Small intestine (tissue), 7 donors: ENCODE measurements at regions not wholly inside any gene's neighbourhood (a gene's known extent, or its start where the extent isn't known, plus 50 kb on each side); places are given as distances from the start of the nearest gene placed in this dataset.

Experiments
- DNase-seq, 2 donors: peaks; one replicate each; pipeline versions ENCODE4 v3.0.0 to v3.0.0-alpha.2; 2013
- FAIRE-seq: peaks from 2 replicates; lab custom pipeline; 2012; peaks lifted over from hg19 to GRCh38; lab: Jason Lieb, UNC
- H3K27ac ChIP-seq, 3 donors: one replicate each; pipeline ENCODE4 v1.5.1; 2013; ENCODE audit warnings: low read length in 2 of 3, mild to moderate bottlenecking in 2 of 3, control low read depth in 1 of 3, inconsistent platforms in 1 of 3, low read depth in 1 of 3, moderate library complexity in 1 of 3
- H3K27me3 ChIP-seq, 3 donors: one replicate each; pipeline ENCODE4 v1.6.1; 2013; ENCODE audit warnings: low read length in 3 of 3, inconsistent platforms in 1 of 3; ENCODE audit not compliant: control insufficient read depth in 3 of 3, insufficient read depth in 3 of 3
- H3K36me3 ChIP-seq, 3 donors: one replicate each; pipeline ENCODE4 v1.6.1; 2013; ENCODE audit warnings: low read length in 3 of 3, inconsistent platforms in 1 of 3, low read depth in 1 of 3, mild to moderate bottlenecking in 1 of 3, moderate library complexity in 1 of 3; ENCODE audit not compliant: control insufficient read depth in 3 of 3, insufficient read depth in 2 of 3
- H3K4me1 ChIP-seq, 3 donors: one replicate each; pipeline ENCODE4 v1.6.1; 2013; ENCODE audit warnings: low read length in 2 of 3, inconsistent platforms in 1 of 3, low read depth in 1 of 3, mild to moderate bottlenecking in 1 of 3, moderate library complexity in 1 of 3; ENCODE audit not compliant: control insufficient read depth in 3 of 3, insufficient read depth in 2 of 3
- H3K4me3 ChIP-seq, 3 donors: one replicate each; pipeline ENCODE4 v1.5.1; 2013; ENCODE audit warnings: low read length in 3 of 3, control low read depth in 1 of 3, inconsistent platforms in 1 of 3, low read depth in 1 of 3, mild to moderate bottlenecking in 1 of 3, moderate library complexity in 1 of 3
- H3K9me3 ChIP-seq, 2 donors: one replicate each; pipeline ENCODE4 v1.6.1; 2013; ENCODE audit warnings: low read depth in 1 of 2, low read length in 1 of 2; ENCODE audit not compliant: control insufficient read depth in 2 of 2, insufficient read depth in 1 of 2
- WGBS, 3 donors: extraction: QIAGEN DNeasy Blood & Tissue Kit; methylation state at CpG; one replicate each; pipeline ENCODE4 v1.1.7; 2013; 5-methylcytosine and 5-hydroxymethylcytosine counted together
- donor health status: healthy with polysubstance abuse.
- donor health status: control.
- donor health status: control.
- donor health status: Bipolar disorder and iron deficiency.
- donor health status: healthy.

DNA sequence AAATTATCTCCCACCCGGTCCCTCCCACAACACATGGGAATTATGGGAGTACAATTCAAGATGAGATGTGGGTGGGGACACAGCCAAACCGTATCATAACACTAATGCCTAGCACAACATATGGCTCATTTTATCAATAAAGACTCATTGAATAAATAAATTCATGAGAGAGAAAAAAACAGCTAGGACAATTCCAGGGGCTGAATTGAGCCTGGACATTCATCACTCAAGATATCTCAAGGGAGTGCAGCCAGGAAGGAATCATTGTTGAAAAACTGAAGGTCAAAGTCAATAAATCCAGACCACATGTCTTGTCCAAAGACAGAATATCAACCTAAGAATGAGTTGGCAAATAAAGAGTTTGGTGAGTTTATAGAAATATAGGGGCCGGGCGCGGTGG is 644.1 kb downstream of the PLPP3 start:
- DNase-seq = no peak
- Histone ChIP-seq H3K4me1 (no peaks in the 10 kb centered on the region), H3K27ac (no peak overlapping the region), H3K9me3 (peaks cover 0 to 4% of the 10 kb centered on the region in 2 donors), H3K4me3 (no peak overlapping the region), H3K36me3 (no peaks in the 10 kb centered on the region), H3K27me3 (no peaks in the 10 kb centered on the region)
- FAIRE-seq = no peak
- 44 to 73% (median 52%) methylated on average over 2 to 3 of the region's 5 CpGs for WGBS, 3 donors

DNA sequence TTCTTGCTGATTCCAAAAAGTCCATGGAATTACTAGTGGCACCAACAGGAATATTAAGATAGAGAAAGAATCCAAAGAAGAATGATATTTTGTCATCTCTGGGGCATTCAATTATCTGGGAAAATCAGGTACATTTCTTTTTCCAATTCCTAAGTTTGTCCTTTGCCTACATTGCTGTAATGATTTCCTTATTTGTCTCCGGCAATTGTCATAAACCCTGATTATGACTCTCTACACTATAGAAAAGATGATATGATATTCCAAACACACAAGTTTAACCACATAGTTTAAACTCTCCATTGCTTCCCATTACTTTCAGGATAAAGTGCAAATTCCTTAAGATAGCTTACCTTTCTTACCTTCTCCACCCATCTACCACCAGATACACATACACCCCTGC is 647.0 kb downstream of the PLPP3 start:
- Histone ChIP-seq H3K4me3 (no peak overlapping the region), H3K36me3 (no peaks in the 10 kb centered on the region), H3K27ac (no peak overlapping the region), H3K4me1 (no peaks in the 10 kb centered on the region), H3K9me3 (peaks cover 0 to 4% of the 10 kb centered on the region in 2 donors), H3K27me3 (no peaks in the 10 kb centered on the region)
- 50 to 81% (median 62%) methylated on average over 1 of the region's 1 CpG for WGBS, 3 donors
- no peak for DNase-seq
- FAIRE-seq = no peak

DNA sequence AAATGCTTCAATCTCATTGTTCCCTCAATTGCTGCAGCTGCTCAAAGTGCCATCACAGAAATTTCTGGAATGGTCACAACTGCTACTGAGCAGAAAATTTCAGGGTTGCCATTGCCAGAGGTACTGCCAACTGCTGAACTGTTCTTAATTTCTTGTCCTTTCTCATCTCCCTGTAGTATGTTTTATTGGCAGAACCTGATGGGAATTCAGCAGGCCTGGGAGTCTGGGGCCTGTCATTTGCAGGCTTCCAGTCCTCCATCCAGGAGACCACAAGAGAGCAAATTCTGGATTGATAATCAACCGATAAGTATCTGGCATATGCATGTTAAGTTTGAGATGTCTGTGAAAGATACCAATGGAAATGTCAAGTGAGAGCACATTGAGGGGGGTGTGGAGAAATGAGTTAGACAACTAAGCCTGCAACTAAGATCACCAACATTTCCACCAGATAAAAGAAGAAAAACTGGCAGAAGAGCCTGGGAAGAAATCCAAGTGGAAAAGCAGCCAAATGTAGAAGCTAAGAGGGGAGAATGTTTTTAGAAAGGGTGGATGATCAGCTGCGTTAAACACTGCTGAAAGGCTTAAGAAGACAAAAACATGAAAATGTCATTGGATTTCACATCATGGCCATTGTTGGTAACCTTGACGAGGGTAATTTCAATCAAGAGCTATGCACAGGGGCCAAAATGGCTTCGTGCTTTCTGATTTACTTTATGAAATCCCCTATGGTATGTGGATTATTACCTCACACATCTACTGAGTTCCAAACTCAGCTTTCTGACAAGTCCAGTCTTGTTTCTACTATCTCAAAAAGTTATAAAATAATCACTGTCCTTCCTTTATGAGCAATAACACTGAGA is 648.1 kb downstream of the PLPP3 start:
- H3K4me1 ChIP-seq = no peaks in the 10 kb centered on the region
- no peaks in the 10 kb centered on the region for H3K27me3 ChIP-seq
- no peak overlapping the region for H3K27ac ChIP-seq
- WGBS, 3 donors = 69 to 73% (median 71%) methylated on average over 4 of the region's 4 CpGs
- FAIRE-seq = no peak
- H3K36me3 ChIP-seq = no peaks in the 10 kb centered on the region
- H3K9me3 ChIP-seq = peaks cover 0 to 7% of the 10 kb centered on the region in 2 donors
- no peak overlapping the region for H3K4me3 ChIP-seq
- DNase-seq = no peak

DNA sequence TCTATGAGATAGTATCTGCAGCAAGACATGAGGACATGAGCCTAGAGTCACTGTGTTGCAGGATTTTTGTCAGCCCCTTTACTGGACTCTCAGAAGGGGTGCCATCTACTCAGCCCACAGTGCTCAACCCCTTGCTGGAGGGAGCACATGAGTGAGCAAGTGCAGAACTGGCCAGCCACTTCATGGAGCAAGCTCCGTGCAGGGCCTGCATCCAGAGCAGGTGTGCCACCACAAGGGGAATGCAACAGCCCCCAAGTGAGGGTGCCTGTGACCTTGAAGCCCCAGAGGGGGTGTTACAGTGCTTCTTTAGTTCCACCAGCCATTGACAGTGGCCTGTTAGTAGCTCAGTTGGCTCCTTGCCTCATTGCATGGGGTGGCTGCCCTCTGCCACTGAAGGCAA is 649.7 kb downstream of the PLPP3 start:
- 71 to 84% (median 83%) methylated on average over 1 of the region's 1 CpG for WGBS, 3 donors
- no peak overlapping the region for H3K4me3 ChIP-seq
- no peaks in the 10 kb centered on the region for H3K27me3 ChIP-seq
- H3K4me1 ChIP-seq = no peaks in the 10 kb centered on the region
- peaks cover 0 to 3% of the 10 kb centered on the region in 2 donors for H3K9me3 ChIP-seq
- no peaks in the 10 kb centered on the region for H3K36me3 ChIP-seq
- DNase-seq = no peak
- H3K27ac ChIP-seq = no peak overlapping the region
- no peak for FAIRE-seq

DNA sequence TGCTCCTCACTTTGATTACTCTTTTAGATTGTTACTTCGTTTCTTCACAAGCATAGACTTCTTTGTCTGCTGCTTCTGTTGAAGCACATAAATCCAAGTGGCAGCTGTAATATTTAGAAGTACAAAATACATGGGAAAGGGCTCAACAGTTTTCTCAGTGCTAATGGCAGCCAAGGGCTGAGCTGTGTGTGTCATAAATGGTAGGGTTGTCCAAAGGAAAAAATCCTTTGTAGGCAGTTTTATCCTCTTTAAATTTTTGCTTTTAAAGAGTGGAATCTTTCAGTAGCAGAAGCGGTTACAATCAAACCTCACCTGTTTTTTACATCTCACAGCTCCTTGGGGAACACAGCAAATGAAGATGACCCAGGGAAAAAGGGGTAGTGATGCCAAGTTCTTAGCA is 650.8 kb downstream of the PLPP3 start:
- H3K27ac ChIP-seq = no peak overlapping the region

GRCh38 chr1:55927702-55928290 is 651.6 kb downstream of the PLPP3 start:
- FAIRE-seq = no peak
- H3K9me3 ChIP-seq = peaks cover 0 to 3% of the 10 kb centered on the region in 2 donors
- no peak for DNase-seq
- H3K4me3 ChIP-seq = no peak overlapping the region
- H3K27me3 ChIP-seq = no peaks in the 10 kb centered on the region
- no peaks in the 10 kb centered on the region for H3K36me3 ChIP-seq
- no peak overlapping the region for H3K27ac ChIP-seq
- WGBS, 3 donors = 40 to 56% (median 43%) methylated on average over 1 of the region's 1 CpG
- no peaks in the 10 kb centered on the region for H3K4me1 ChIP-seq

More for the DNA sequence above, 650.8 kb downstream of the PLPP3 start:
- 64 to 75% (median 66%) methylated on average over 2 of the region's 2 CpGs for WGBS, 3 donors
- Histone ChIP-seq H3K27me3 (no peaks in the 10 kb centered on the region), H3K4me3 (no peak overlapping the region), H3K36me3 (no peaks in the 10 kb centered on the region), H3K4me1 (no peaks in the 10 kb centered on the region), H3K9me3 (peaks cover 0 to 3% of the 10 kb centered on the region in 2 donors)
- FAIRE-seq (no peak), DNase-seq (no peak)

DNA sequence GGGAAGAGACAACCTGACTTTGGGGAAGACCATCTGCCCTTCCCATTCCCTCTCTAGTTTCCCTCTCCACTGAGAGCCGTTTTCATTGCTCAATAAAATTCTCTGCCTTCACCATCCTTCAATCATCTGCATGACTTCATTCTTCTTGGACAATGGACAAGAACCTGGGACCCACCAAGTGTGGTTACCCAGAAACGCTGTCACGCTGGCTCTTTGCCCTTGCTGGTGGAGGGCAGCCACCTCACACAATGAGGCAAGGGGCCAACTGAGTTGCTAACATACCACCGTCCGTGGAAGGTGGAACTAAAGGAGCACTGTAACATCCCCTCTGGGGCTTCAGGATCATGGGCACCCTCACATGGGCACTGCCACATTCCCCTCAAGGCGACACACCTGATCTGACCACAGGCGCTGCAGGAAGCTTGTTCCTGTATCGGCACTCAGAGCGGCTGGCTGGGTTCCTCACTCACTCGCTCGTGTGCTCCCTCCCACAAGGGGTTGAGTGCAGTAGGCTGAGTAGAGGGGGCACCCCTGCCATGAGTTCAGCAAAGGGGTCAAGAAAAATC is 652.4 kb downstream of the PLPP3 start:
- H3K4me1 ChIP-seq = no peaks in the 10 kb centered on the region
- H3K4me3 ChIP-seq = no peak overlapping the region
- FAIRE-seq = no peak
- no peaks in the 10 kb centered on the region for H3K27me3 ChIP-seq
- DNase-seq = no peak
- H3K9me3 ChIP-seq = peaks cover 0 to 3% of the 10 kb centered on the region in 2 donors
- H3K27ac ChIP-seq = no peak overlapping the region
- WGBS, 3 donors = 81 to 86% (median 86%) methylated on average over 11 of the region's 11 CpGs
- no peaks in the 10 kb centered on the region for H3K36me3 ChIP-seq

GRCh38 chr1:55916907-55917306 is 662.5 kb downstream of the PLPP3 start:
- Histone ChIP-seq H3K4me3 (no peak overlapping the region), H3K36me3 (no peaks in the 10 kb centered on the region), H3K9me3 (peaks cover 1 to 8% of the 10 kb centered on the region in 2 donors), H3K4me1 (no peaks in the 10 kb centered on the region), H3K27me3 (no peaks in the 10 kb centered on the region), H3K27ac (no peak overlapping the region)
- 71 to 80% (median 78%) methylated on average over 3 of the region's 3 CpGs for WGBS, 3 donors
- FAIRE-seq (no peak), DNase-seq (no peak)
